Breast epithelium (tissue), 3 donors: ENCODE measurements at regions not wholly inside any gene's neighbourhood (a gene's known extent, or its start where the extent isn't known, plus 50 kb on each side); places are given as distances from the start of the nearest gene placed in this dataset.

Experiments
- POLR2A ChIP-seq: fragments of 450-650 bp; IDR thresholded peaks from one replicate; pipeline ENCODE4 v1.6.1; 2016; ENCODE audit warnings: antibody characterized with exemption, mild to moderate bottlenecking, moderate library complexity
- POLR2AphosphoS5 ChIP-seq, 3 donors: sonication (generic); formaldehyde crosslinking; IDR thresholded peaks; one replicate each; pipeline ENCODE4 v1.6.1; 2017; ENCODE audit warnings: antibody characterized with exemption in 3 of 3
- TF ChIP-seq, protein P1 (sequence below), 3 donors: fragments of 450-650 bp; IDR thresholded peaks; one replicate each; pipeline ENCODE4 v1.5.1; 2016 to 2017; ENCODE audit warnings: antibody characterized with exemption in 3 of 3, mild to moderate bottlenecking in 3 of 3, moderate library complexity in 3 of 3

GRCh38 chr5:104952876-104953275, 1390.3 kb upstream of the NUDT12 start:
- TF ChIP-seq, protein P1, sequence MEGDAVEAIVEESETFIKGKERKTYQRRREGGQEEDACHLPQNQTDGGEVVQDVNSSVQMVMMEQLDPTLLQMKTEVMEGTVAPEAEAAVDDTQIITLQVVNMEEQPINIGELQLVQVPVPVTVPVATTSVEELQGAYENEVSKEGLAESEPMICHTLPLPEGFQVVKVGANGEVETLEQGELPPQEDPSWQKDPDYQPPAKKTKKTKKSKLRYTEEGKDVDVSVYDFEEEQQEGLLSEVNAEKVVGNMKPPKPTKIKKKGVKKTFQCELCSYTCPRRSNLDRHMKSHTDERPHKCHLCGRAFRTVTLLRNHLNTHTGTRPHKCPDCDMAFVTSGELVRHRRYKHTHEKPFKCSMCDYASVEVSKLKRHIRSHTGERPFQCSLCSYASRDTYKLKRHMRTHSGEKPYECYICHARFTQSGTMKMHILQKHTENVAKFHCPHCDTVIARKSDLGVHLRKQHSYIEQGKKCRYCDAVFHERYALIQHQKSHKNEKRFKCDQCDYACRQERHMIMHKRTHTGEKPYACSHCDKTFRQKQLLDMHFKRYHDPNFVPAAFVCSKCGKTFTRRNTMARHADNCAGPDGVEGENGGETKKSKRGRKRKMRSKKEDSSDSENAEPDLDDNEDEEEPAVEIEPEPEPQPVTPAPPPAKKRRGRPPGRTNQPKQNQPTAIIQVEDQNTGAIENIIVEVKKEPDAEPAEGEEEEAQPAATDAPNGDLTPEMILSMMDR (IDR thresholded peaks at IDR 0.05), result no peak
- TF ChIP-seq POLR2AphosphoS5 (IDR thresholded peaks at IDR 0.05) (no peak), POLR2A (no peak)
